ENCODE measurements at regions not wholly inside any gene's neighbourhood (a gene's known extent, or its start where the extent isn't known, plus 50 kb on each side); places are given as distances from the start of the nearest gene placed in this dataset.

- no peak for TF ChIP-seq HDGF (IDR thresholded peaks at IDR 0.05)
- TF ChIP-seq REST (IDR thresholded peaks at IDR 0.05; ENCODE audit: low read depth, low read length) = no peak
- TF ChIP-seq CHD4 (IDR thresholded peaks at IDR 0.05) = no peak
- TF ChIP-seq MYC (IDR thresholded peaks at IDR 0.05; ENCODE audit: insufficient read depth, insufficient read length, insufficient replicate concordance, low read length, severe bottlenecking) = no peak
- TF ChIP-seq SPI1 (IDR thresholded peaks at IDR 0.05; ENCODE audit: borderline replicate concordance, insufficient read depth, low read depth, low read length) = no peak
- TF ChIP-seq POLR2AphosphoS5 (IDR thresholded peaks at IDR 0.05; ENCODE audit: low read length) = no peak
Observed at GRCh38 chr3:13158871-13159270, 85.6 kb upstream of the IQSEC1 start.
